ENCODE measurements at regions not wholly inside any gene's neighbourhood (a gene's known extent, or its start where the extent isn't known, plus 50 kb on each side); places are given as distances from the start of the nearest gene placed in this dataset.

GRCh38 chrX:115912372-115912897 lies 258.1 kb upstream of the AGTR2 start:
- TF ChIP-seq EZH2 (IDR thresholded peaks at IDR 0.05) (no peak), POLR2A (IDR thresholded peaks at IDR 0.05; ENCODE audit: borderline replicate concordance, extremely low read depth, insufficient read depth, insufficient read length) (no peak), CTCF (IDR thresholded peaks at IDR 0.05 in 2 of 3, conservative IDR thresholded peaks at IDR 0.05 in 1 of 3; ENCODE audit: borderline replicate concordance in 1 of 3, insufficient read depth in 1 of 3, low read depth in 2 of 3, low read length in 2 of 3) (peak in 2 of 3 experiments; percentile 12 to 17; a peak in 1 of 6 replicates), POLR2AphosphoS5 (IDR thresholded peaks at IDR 0.05; ENCODE audit: low read depth, low read length) (no peak), RAD21 (IDR thresholded peaks at IDR 0.05; ENCODE audit: low read depth) (no peak), SIN3A (IDR thresholded peaks at IDR 0.05; ENCODE audit: low read depth) (no peak), YY1 (IDR thresholded peaks at IDR 0.05; ENCODE audit: extremely low read depth, insufficient replicate concordance, low read depth, low read length) (no peak), REST (IDR thresholded peaks at IDR 0.05; ENCODE audit: low read depth) (no peak), TCF7L2 (IDR thresholded peaks at IDR 0.05; ENCODE audit: borderline replicate concordance, extremely low read depth, insufficient read depth, insufficient read length) (no peak), CEBPB (IDR thresholded peaks at IDR 0.05; ENCODE audit: low read depth) (no peak), MAX (IDR thresholded peaks at IDR 0.05) (no peak)
